ENCODE measurements at regions not wholly inside any gene's neighbourhood (a gene's known extent, or its start where the extent isn't known, plus 50 kb on each side); places are given as distances from the start of the nearest gene placed in this dataset.

DNA sequence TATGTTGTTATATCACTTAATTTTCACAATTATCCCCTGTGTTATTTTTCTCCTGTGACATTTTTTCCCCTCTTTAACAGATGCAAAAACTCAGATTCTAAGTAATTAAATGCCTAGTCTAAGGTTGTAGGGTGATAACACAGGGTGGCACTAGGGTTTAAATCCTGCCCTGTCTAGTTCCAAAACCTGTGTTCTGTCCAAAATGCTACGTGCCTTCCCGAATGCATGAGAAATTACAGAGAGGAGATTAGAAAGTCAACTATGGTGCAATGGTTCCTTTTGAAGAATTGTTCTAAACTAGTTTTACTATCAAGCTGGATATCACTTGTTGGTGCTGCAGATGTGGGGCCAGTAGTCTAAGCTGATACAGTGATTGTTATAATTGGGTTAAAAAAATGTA, 108.0 kb downstream of the DIPK2A start:
- DNase-seq = no peak

DNA sequence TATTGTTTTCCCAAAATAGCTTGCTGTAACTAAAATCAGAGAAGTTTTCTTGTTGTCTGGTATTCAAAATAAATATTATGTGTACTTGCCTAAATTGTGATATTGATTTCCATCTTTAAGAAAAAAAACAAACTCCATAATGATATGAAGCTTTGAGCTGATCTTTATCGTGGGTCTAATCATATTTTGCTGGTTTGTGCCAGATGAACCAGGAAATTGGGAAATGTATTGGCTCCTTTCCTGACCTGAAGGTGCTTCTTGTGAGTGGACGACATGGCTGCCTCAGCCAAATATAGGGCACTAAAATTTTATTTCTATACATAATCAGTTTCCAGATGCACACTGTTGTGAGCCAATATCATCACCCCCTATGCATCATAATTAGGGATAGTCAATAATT, 113.3 kb downstream of the DIPK2A start:
- no peak for DNase-seq

DNA sequence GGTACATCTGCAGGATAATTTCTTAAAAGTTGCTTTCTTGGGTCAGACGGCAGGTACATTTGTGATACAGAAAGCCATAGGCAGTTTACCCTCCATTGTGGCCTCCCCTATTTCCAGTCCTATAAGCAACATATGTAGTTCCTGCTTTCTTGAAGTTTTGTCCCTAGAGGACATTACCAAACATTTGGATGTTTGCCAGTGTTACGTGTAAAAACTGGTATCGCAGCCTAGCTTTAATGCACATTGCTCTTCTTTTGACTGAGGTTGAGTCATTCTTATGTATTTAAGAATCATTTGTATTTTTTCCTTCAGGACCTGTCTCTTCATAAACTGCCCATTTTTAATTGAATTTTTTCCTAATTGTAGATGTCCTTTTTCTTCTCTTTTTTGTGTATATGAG, 114.3 kb downstream of the DIPK2A start:
- no peak for DNase-seq

DNA sequence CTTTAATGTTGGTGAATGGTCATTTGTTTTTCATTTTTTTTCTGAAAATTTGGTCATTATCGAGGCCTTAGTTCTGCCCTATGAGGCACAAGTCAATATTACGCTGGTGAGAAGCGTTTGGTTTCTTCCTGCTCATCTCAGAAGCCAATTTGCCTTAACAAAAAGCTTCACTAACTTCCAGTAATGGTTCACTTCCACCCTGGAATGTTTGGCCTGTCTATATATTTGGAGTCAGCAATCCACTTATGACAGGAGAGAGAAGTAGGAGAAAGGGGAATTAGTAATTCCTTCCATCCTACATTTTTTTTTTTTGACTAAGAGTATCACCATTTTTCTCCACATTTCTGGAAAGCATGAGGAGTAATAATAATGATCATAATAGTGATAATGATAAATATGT, 124.4 kb downstream of the DIPK2A start:
- DNase-seq = no peak

DNA sequence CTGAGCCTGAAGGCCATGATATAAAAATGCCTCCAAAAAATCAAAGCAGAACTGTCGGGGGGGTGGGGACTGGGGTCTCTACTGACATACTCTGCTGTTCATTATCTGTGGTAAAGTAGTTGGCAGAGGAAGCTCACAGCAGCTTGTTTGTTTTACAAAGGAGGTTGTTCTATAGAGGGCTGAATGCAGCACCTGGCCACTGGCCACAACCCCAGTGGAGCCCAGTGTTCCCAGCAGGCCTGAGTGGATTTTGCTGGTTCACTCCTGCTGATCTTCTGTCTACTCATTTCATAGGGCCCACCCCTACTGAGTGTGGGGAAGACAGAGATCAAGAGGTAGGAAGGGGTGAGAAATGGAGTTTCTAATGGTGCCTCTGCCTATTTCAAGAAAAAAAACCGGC, 125.5 kb downstream of the DIPK2A start:
- no peak for DNase-seq

DNA sequence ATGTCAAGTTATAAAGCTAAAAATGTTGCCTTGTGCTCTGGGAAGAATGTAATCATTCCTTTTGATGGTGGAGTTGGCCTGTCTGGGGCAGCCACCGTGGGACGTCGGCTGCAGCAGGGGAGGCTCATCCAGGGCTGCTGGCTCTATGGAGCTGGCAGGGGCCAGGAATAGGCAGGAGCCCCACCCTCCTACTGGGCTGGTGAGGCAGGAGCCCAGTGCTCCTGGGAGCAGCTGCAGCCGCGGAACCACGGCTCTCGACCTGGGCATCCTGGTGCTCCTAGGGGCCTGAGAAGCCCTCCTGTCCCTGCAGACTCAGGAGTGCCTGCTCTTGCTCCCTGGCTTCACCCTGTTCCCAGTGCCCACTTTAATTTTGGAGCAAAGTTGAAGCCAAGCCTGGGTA, 127.1 kb downstream of the DIPK2A start:
- DNase-seq = no peak

DNA sequence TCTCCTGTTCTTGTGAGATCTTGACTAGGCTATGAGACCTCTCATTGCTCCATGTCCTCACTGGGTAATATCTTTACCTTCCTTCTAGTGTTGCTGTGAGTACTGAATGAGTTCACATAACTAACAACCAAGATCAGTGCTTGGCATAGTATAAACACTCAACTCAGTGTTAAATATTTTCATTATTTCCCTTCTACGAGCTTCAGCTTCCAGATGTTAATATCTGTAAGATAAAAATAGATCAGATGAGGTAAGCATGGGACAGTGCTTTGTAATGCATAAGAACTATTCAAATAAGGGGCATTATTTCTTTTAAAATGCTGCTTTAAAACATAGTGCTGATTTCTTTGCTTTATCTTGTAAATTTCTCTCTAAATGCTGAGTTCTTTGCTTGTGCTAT, 130.8 kb downstream of the DIPK2A start:
- no peak for DNase-seq

DNA sequence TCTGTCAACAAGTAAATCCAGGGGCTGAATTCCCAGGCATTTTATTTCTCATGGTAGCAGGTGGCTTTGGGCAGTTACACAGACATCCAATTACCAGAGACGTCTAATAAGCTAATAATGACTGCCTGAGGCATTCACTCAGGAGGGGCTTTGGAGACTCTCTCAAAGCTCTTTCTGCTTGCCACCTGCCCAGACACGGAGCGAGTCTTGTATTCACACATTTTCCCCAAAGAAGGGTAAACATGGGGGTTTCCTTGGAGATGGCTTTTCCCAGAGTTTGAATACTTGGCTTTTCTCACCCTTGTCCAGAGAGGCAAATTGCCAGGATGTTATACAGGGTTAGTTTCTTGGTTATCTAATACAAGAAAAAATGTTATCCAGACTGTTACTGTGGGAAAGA, 132.6 kb downstream of the DIPK2A start:
- no peak for DNase-seq

DNA sequence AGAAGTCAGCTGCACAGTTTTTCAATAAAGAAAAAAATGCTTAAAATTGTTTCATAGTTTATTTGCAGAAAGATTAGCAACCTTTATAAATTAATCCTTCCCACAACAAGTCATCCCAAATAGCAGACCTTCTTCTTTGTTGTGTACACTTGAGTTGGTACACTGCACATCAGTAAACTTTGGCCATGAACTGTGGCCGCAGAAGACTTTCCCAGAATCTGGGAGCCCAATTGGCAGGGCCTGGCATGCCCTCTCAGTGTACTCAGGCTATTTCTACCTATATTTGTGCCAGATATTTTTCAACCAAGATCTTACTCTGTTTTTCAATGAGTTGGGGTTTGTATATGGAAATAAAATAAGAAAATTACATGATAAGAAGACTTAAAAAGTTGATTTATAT, 133.1 kb downstream of the DIPK2A start:
- no peak for DNase-seq

DNA sequence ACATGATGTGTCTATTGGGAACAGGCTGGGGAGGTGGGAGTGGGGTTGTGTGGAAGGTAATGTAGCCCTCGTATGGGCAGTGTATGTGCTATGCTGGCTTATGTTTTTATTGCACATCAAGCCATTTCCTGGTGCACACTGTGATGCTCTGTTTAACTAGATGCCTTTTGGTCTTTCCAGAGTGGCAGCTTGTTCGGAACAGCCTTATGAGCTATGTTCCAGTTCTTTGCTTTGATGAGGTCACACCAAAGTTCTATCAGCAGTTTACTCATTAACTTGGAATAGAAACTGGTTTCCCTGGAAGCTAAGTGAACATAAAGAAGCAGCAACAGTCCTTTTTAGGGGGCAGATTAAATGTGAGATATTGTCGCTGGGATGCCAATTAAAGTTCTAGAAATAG, 133.9 kb downstream of the DIPK2A start:
- DNase-seq = no peak

DNA sequence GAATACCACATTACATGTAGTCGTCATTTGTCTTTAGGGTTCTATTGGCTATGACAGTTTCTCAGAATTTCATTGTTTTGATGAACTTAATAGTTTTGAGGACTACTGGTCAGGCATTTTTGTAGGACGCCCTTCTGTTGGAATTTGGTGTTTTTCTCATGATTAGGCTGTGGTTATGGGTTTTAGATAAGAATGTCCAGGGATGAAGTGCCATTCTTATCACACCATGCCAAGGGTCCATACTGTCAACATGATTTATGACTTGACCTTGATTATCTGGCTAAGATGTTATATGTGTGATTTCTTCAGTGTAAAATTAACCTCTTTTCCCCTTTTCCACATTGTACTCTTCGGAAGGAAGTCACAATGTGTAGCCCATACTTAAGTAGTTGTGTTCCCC, 135.3 kb downstream of the DIPK2A start:
- DNase-seq = no peak

DNA sequence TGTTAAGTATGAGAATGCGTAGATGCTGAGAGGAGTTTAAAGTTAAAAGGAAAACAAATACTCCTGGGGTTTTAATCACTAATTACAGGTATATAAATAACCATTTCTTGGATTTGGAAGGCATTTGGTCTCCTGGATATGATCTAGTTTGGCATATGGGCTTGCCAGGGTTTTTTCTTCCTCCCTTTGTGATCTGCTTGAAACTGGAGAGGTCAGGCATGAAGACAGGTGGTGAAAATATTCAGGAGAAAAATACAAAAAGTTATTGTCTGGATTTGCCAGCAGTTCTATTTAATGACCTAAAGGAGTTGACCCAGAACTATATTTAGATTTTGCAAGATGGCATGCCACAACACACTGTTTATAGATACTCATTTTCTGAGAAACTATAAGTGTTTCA, 136.3 kb downstream of the DIPK2A start:
- DNase-seq = no peak

DNA sequence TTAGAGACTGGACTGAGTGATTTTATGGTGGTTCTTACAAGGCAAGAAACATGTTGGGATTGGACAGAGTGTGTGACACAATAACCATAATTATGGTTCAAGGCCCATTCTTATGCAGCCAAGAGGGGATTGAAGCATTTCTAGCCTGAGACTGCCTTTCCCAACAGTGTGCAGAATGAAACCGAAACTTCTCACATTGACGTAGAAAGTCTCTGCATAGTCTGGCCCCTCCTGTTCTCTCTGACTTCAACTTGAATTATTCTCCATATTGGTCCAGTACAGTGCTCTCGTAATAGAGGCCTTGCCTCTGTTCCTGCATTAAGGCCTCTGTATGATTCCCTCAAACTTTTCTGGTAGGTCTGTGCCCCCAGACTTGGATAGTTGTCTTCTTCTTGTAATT, 138.3 kb downstream of the DIPK2A start:
- no peak for DNase-seq

DNA sequence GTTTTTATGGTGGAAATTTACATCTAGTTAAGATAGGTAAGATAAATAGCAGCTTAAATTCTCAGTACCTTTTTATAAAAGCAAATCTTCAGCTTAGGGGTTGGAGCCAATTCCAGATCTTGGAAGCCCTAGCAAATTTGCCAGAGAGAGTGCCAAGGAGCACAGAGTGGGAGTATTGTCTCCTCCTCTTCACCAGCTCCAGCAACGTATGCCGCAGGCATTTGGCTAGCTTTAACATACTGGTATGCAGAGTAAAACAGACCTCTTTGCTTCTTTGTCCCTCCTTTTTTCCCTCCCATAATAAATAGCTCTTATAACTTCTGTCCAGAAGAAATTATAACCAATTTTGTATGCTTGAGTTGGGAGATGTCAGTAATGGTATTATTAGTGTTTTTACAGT, 140.4 kb downstream of the DIPK2A start:
- DNase-seq = no peak

DNA sequence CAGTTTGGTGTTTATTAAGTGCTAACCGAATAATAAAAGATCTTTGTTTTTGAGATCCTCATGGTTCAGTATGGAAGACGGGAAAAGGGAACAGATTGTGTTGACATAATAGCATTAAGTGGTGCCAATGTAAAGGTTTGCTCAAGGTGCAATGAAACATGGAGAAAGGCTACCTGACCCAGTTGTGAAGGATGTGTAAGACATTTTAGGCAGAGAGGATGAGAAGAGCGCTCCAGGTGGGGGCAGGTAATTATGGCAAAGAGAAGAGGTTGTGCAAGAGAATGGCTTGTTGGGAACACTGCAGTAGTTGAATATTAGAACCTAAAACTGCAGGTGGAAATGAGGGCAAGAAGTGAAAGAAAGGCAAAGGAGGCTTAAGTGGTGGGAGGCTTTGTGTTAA, 140.8 kb downstream of the DIPK2A start:
- DNase-seq = no peak

DNA sequence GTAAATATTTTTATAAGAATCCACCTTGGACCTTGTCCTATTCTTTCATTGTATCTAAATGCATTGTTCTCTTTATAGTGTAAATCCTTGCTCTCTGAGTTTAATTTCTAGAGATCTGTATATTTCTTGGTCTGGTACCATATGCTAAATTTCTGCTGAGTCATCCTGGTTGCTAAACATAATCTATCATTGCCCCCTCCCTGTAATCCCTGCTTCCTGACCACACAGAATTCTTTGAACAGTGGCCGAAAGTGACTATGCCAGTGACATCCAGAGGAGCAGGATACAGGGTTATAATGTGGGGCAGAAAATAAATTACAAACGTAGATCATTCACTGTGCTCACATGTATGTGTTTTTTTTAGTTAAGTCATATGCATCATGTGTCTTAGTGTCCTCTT, 143.1 kb downstream of the DIPK2A start:
- no peak for DNase-seq

DNA sequence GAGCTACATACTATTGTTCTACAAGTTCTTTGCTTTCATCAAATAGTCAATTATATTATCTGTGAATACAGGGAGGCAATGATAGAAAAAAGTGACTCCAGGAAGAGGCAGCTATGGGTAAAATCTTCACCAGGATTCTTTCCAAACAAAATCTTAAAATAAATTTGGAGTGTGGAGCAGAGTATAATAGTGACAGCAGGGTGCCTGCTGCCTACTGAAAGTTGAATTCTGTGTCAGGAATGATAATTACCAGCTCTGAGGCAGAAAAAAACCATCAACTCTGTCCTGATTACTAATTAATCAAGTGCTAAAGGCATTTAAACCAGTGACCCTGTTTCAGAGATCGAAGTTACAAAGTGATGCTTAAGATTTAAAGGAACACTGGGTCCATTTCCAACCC, 148.0 kb downstream of the DIPK2A start:
- DNase-seq = no peak

DNA sequence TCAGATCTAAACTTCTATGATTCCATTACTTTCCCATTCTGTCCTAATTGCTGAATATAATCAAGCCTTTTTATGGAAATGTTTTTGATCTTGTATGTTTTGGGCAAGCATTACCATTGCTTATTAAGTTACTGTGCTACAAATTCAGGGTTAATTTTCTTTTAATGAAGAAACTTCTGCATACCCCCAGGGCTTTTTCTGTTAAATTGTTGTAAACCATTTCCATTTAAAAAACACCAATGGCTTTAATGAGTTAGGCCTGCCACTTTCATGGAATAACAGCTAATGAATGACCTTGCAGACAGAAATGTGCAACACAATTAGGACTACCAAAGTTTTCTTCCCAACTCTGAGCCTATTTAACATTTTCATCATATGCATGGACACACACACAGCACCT, 150.0 kb downstream of the DIPK2A start:
- no peak for DNase-seq

DNA sequence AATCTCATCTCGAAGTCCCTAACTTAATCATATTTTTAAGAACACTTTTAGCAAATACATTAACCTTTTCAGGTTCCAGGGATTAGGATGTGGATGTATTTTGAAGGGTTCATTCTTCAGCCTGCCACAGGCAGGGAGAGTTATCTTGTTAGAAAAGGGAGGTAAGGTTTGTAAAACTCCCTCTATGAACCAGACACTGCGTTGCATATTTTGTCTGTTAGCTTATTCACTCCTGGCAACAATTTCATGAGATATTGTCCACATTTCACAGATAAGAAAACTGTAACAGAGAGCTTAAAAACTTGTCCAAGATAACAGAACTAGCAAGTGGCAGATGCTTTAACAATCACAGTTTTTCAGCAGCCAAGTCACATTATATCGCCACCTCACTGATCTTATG, 155.4 kb downstream of the DIPK2A start:
- DNase-seq = no peak

DNA sequence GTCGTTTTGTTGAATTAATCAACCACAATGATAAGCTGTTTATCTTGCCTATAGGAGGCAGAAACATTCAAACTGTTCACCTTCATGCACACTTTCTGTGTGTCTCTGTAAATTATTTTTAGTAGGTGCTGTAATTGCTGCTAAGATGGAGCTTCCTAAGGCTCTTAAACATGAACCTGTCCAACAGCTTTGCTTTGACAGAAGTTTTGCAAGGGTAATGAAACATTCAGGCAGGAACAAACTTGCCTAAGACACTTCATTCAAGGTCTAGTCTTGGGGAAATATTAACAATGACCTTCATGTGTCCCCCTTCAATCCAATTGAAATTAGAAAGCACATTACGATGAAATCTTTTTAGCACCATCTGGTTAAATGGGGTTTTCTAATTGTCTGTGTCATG, 156.1 kb downstream of the DIPK2A start:
- no peak for DNase-seq

DNA sequence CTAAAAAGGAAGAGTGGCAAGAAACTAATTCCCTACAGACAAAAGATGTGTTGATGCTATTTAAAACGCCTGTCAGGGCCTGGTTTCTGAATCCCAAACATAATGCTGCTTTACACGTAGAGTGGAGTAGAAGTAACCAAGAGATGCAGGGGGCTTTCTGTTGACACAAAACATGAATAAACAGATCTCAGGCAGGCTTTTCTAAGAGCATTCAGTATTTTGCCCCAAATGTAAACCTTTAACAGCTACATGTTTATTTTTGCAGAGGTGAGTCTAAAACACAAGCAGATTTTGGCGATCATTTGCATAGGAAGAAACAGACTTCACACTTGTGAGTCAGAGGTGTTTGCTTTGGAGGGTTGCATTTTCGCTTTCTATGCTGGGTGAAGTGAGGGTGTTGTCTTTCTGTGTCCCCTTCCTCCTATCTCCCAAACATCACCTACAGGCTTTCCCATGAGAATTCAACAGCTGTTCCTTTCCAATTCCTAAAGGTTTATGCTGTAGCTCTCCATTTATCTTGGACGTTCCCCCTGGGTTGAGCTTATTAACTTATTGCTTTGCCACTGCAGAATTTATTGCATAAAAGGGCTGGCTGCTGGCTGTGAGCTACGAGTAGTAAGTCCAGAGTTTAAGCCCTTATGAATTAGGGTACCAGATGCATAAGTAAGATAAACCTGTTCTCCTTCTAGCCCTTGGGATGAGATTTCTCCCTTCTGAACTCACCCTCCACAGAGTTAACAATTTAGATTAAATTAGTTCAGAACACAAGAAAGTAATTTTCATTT, 156.7 kb downstream of the DIPK2A start:
- DNase-seq = no peak

DNA sequence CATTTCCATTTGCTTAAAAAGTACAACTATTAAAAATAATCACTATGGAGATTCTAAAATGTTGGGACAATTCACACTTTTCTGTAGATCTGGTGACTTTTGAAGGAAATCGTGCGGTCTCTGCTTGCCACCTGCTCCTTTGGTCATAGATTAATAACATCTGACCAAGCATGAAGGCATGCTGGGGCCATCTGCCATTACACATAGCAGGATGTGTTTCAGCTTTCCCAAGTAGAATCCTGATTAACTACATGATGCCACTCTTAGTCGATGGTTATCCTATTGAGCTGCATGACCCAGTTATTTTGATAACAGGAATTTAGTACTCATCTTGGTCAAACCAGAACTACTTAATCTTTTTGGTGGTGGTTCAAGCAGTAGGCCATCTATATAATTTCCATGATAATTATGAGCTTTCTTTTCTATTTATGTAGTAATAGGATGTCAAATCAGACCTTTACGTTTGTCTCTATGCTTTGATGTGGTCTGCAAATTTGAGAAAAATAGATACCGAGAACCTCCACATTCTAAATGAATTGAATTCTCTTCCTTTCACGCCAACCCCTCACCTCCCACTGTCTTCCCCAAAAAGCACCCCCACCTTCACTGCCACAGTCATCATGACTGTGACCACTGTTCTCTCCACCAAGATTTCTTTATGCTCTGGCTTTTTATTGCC, 158.1 kb downstream of the DIPK2A start:
- no peak for DNase-seq

DNA sequence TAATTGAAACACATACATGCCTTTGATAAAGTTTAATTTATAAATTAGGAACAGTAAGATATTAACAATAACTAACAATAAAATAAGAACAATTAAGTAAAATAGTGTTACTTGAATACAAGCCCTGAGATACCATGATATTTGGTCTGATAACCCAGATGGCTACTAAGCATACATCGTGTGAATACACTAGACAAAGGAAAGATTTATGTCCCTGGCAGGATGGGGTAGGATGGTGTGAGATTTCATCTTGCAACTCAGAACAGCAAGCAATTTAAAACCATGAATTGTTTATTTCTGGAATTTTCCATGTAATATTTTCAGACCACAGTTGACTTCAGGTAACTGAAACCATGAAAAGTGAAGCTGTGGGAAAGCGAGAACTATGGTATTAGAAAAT, 169.5 kb downstream of the DIPK2A start:
- no peak for DNase-seq

DNA sequence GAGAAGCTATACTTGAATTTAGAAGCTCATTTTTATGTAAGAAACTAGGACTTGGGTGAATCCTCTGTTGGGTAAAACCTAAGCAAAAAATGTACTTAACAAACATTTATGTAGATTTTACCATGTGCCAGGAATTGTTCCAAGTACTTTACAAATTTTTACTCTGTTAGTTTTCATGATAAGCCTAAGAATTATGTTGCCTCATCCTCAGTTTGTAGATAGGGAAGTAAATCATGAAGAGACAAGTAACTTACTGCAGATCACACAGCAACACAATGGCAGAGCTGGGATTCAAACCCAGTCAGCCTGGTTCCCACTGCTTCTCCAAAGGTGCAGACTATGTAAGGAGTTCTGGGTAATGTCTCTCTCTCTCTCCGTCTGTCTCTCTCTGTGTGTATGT, 169.9 kb downstream of the DIPK2A start:
- no peak for DNase-seq

Measured in CD4-positive, alpha-beta T cell treated with Interleukin-15 for 1 hour (primary cell).